Stimulated activated CD4-positive, alpha-beta T cell treated with anti-CD3 and anti-CD28 coated beads, Interleukin-12 subunit alpha, Interleukin-12 subunit beta, amount 100 ng/mL, for 4 hours (primary cell): ENCODE measurements at regions not wholly inside any gene's neighbourhood (a gene's known extent, or its start where the extent isn't known, plus 50 kb on each side); places are given as distances from the start of the nearest gene placed in this dataset.

Experiments
- DNase-seq: peaks from one replicate; pipeline ENCODE4 v3.0.0-alpha.2; 2020

DNA sequence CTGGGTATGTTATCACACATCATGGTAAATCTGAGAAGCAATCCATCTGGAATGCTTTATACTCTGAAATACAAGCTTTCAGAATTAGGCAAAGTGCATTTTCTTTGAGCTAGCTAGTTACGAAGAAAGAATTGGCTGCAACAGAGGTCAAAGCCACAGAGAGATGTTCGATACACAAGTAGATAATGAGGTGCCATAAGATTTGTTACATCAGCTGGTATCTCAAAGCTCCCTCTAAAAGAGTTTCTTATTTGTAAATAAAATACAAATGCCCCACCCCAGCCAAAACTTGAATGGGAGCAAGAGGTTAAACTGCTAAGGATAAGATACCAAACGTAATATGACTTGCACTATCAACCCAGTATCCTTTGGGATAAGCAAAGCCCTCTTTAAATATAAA is 84.0 kb upstream of the SLCO3A1 start:
- no peak for DNase-seq

DNA sequence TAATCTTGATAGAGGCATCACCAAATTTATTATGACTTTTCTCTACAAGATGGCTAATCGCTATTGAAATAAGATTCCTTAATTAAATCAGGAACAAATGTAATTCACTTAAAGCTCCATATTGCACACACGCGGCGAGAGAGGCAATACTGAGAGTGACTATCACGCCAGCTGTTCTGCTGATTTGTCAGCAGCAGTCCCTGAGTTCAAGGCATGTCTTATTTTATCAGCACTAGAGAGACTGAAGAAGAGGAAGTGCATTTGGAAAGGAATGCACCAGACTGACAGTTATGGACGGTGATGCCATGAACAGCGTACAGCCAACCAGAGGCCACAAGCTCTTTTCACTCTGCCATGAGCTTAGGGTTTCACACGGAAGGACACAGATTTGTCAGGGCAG is 83.6 kb upstream of the SLCO3A1 start:
- DNase-seq, result no peak

DNA sequence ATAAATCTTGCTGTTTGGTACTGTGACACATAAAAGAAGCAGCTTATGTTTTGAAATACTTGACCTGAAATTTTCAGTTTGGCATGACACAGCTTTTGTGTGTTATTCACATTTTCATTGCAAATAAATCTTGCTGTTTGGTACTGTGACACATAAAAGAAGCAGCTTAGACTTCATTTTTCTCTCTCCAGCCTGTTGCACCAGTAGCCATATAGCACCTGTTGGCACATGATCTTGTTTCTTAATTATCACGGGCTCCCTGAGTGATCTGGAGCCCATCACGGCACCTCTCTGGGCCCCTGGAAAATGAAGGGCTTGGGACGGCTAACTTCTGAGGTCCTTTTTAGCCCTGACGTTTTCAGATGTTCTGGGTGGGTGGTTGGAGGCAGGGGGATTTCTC is 77.4 kb upstream of the SLCO3A1 start:
- no peak for DNase-seq

DNA sequence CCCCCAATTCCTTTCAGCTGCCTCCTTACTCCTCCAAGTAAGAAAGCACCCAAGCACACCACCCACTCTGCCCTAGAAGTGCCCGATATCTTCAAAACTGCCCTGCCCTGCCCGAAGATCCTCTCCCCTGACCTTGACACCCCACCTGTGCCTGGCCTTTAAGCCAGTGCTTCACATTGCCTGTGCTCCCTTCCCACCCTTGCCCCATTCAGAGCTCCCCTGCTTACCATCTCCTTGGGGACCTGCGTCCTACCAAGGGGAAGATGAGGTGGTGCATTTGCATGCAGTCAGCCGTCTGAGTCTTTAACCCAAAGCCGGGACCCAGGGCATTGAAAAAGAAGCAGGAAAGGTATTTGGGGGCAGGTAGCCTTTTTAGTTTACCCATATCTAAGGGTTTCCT is 73.5 kb upstream of the SLCO3A1 start:
- DNase-seq, result no peak

DNA sequence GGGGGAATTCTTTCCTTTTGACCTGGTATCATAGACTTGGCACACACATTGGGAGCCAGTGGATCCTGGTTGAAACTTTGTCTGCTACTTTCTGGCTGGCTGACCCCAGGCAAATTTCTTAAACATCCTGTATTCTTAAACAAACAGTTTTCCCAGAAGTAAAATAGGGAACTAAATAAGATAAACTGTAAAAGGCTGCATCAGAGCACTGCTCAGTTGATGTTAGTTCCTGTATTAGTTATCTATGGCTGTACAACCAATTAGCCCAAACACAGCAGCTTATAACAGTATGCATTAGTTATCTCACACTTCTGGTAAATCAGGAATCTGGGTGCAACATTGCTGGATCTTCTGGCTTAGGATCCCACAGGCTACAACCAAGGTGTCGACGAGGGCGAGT is 73.1 kb upstream of the SLCO3A1 start:
- no peak for DNase-seq

DNA sequence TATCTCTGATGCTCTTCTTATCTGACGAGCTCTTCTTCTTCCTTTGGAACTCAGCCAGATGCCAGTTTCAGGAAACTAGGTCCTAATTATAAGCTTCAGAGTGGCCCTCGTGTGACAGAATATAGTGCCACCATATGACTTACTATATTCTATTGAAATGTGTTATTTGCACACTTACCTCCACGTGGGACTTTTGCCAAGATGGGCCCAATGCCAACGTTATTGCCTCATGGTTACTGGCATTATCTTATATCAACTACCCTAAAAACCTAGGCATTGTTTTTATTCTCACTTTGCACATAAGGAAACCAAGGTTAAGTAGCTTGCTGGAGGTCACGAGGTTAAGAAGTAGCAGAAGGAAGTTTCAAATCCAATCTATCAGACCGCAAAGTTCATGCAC is 71.3 kb upstream of the SLCO3A1 start:
- no peak for DNase-seq

DNA sequence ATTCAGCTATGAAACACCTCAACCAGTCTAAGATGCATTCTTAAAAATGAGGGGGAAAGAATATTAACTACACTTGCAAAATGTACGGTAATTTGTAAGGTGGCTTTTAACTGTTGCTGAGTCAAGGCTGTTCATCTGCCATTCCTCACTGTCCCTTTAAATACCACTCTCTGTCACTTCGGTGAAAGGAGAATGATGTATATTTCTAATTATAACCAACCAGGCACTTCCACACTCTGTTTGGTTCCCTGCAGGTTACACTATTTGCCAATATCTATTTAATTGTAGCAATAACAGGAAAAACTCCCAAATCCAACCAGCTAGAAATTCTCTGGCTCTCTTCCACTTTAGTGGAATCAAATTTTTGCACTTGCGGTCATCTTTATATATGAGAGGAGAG is 70.5 kb upstream of the SLCO3A1 start:
- DNase-seq, result no peak

DNA sequence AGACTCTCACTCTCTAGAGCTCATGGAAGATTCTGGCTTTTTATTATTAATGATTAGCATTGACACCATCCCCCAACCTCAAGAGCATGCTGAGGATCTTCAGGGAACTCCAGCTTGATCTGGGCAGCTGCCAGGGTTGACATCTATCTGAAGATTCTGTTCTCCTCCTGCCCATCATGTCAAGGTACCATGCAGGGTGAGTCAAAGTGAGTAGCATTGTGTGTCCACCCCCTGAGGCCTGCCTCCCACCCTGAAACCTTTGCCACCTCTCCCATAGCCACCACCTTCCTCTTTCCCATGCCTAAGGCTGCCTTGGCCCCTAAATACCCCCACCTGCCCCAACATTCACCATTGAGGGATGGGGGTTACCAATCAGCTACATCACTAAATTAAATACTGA is 70.1 kb upstream of the SLCO3A1 start:
- DNase-seq, result no peak

DNA sequence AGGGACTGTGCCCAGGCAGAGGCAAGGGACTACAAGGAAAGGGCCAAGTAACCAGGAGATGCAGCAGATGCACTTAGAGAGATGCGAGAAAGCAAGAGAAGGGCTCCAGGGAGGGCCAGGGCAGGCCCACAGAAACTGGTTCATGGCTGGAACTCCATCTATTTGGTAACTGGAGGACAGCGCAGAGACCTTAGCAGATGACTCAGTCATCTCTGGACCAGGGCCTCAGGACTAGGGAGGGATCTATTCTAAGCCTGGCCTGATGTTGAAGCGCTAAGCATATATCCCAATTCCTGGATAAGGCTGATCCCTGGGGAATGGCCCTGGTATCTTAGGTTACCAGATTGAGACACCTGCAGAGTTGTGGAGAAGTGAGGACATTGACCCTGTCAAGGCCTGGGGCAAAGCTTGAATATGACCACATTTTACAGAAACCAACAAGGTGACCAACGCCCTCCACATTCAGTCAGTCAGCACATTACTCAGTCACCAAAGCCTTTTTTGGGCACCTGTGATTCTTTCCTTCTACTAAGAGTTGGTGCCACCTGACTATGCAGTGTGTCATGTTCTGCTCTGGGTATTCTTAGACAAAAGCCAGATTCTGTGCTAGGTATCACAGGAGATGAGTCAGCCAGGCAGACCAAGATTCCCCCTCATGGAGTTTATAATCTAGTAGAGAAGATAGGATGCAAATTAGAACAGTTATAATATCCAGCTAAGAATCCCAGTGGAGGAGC is 68.4 kb upstream of the SLCO3A1 start:
- no peak for DNase-seq

DNA sequence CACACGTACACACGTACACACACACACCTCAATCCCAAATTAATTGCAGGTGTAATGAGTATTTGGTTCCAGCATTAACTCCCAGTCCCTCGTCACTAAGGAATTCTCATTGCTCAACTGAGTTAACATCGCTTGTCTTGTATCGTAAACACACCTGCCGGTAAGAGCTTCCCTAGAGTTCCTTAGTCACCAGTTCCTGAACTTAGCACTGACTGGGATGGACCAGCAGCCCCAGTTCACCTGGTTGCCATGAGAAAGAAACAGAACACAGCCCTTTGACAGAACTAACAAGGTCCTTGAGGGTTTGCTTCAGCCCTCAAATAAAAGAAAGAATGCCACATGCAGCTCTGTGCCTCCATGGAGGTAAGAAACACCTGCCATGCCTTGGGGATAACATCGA is 66.3 kb upstream of the SLCO3A1 start:
- no peak for DNase-seq

DNA sequence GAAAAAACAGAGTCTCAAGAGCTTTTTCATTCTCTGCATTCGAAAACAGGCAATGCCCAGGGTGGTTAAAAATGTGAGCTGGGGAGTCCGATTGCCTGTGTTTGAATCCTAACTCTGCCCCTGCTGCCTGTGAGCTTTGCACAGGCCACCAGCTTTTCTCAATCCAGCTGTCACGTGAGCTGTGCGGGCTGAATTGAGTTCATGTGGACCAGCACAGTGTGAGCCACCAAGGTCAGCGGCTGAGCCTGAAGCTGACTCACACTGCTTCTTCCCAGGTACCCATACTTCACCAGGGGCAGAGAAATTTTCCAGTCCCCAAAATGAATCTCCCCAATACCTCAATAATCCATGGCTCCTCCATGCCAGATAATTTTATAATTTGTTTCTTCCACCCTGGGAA is 64.4 kb upstream of the SLCO3A1 start:
- DNase-seq, result no peak

DNA sequence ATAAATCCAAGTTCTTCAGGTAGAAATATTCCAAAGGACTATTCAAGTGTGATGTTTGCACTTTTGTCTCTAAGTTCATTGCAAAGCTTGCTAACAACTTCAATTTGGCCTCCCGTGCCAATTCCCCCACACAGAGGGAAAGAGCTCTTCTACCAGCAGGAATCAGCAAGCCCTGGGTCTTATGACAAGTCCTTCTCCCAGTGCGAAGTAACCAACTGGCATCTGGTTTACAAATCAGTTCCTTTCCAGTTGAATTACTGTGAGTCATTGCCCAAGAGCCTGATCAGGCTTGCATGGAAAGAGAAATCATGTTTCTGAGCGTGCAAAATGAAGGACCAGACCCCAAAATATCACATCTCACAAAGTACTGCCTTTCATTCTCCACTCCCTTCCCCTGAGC is 62.7 kb upstream of the SLCO3A1 start:
- DNase-seq, result no peak

DNA sequence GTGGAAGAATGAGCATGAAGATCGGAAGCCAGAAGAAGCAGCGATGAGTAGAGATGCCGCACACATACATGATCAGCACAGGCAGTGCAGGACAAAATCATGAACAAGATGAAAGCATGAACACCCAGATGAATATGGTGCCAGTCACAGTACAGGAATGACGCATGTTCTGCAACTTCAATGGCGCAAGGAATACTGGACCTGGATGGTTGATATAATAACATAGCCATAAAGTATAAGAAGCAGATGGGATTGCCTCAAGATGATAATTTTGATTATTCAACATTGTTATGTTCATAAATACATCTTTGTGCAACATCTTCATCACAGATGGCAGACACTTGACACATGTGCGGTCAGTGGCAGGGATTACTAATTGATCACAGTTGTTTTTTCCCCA is 59.7 kb upstream of the SLCO3A1 start:
- no peak for DNase-seq

DNA sequence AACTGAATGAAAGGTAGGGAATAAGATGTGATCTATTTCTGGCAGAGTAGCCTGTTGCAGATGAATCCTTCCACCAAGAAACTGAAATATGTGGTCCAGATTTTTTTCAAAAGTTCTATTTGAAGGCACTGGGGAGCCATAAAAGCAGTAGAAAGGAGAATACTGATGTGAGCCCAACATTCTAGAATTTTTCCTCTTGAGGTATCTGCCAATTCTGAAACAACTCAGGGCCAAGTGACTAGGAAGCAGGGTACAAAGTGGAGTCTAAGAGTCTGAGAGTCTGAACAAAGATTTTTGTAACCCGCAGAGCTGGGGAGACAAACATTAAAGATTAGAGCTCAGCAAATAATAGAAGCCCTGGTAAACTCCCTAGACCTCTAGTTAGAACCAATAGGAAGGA is 58.3 kb upstream of the SLCO3A1 start:
- no peak for DNase-seq

DNA sequence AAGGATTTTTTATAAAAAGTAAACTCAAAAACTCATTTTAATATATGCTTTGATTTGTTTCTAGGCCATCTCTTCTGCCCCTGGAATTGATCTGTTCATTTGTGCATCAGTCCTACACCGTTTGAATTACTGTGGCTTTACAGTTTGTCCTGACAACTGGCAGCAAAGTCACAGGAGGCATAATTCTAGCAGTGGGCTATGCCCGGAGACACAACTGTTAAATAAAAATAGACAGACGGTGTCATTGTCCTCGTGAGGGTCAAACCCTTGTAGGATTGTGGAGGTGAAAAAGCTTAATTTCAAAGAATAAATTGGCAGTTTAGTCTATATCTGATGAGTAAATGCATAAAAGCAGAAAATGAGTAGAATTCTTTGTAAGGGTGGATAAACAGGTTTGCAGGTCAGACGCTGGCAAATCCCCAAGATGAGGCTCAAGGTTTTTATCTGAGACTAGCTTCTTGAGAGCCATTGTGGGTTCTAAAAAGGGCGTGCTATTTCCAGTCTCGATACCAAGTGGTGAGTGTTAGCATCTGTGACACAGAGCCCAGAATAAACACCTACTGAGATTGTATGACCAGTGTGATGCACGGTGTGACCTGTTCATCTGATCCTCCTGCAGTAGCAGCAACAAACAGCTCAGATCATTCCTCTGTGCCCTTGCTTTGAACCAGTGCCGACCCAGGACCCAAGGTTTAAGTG is 51.5 kb upstream of the SLCO3A1 start:
- no peak for DNase-seq

DNA sequence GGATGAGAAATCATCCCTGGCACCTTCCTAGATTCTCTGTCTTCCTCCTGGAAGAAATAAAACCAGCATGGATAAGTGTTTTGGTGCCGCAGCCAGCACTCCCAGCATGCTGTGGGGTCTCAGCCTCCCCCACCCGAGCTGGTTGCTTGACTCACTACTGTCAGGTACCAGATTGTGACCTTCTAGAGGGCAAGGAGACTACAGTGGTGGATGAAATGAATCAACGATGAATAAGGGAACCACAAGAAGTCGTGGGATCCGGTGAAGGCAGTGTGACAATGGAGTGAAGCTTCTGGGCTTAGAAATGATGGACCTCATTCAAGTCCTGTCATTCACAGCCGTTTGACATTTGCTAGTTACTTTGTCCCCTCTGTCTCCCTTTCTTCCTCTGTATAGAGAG is 50.2 kb upstream of the SLCO3A1 start:
- DNase-seq, result no peak
